Colonic mucosa (tissue), 4 donors: ENCODE measurements at regions not wholly inside any gene's neighbourhood (a gene's known extent, or its start where the extent isn't known, plus 50 kb on each side); places are given as distances from the start of the nearest gene placed in this dataset.

Experiments
- DNase-seq: peaks from one replicate; pipeline ENCODE4 v3.0.0-alpha.2; 2020
- H3K27ac ChIP-seq: fragments of 200-600 bp; one replicate; pipeline ENCODE4 v1.8.0; 2021
- H3K27me3 ChIP-seq: fragments of 200-600 bp; one replicate; pipeline ENCODE4 v1.8.0; 2021
- H3K36me3 ChIP-seq: fragments of 200-600 bp; one replicate; pipeline ENCODE4 v1.8.0; 2021
- H3K4me1 ChIP-seq: fragments of 200-600 bp; one replicate; pipeline ENCODE4 v1.8.0; 2021; ENCODE audit warnings: mild to moderate bottlenecking
- H3K4me3 ChIP-seq: fragments of 200-600 bp; one replicate; pipeline ENCODE4 v1.8.0; 2021
- H3K9ac ChIP-seq, 2 donors: one replicate each; pipeline ENCODE4 v1.7.0; 2013; ENCODE audit warnings: control low read depth in 2 of 2, low read depth in 2 of 2, low read length in 2 of 2
- H3K9me3 ChIP-seq: fragments of 200-600 bp; one replicate; pipeline ENCODE4 v1.8.0; 2021
- intact Hi-C: fragments of 100-400 bp; cut with DNase I; formaldehyde crosslinking; loops from one replicate; pipeline ENCODE4 v1.14.1; 2022
- TF ChIP-seq, protein P1 (sequence below): fragments of 200-600 bp; IDR thresholded peaks from one replicate; pipeline ENCODE4 v1.8.0; 2022; ENCODE audit warnings: antibody characterized with exemption, mild to moderate bottlenecking
- donor health status: healthy.
- donor health status: DM: no; HTN: no; CAD: no.
- donor health status: DM: no; HTN: no; CAD: no.

DNA sequence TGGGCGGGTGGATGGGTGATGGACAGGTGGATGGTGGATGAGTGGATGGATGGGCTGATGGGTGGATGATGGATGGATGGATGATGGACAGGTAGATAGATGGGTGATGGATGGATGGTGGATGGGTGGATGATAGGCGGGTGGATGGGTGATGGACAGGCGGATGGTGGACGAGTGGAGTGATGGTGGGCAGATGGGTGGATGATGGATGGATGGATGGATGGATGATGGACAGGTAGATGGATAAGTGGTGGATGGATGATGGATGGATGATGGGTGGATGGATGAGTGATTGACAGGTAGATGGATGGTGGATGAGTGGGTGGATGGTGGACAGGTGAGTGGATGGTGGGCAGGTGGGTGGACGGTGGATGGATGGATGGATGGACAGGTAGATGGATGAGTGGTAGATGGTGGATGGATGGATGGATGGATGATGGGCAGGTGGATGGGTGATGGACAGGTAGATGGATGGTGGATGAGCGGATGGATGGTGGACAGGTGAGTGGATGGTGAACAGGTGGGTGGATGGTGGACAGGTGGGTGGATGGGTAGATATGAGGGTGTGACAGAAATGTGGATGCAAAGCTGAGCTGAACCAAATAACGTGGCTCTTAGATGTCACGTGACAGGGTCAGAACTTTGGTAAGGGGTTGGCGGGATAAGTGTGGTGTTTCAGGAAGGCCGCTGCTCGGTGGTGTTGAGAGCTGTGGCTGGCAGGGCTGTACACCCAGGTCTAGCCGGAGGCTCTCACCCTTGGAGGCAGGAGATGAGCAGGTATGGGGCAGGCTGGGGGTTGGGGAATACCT lies 234.3 kb upstream of the CIBAR2 start:
- H3K4me3 ChIP-seq = no peak overlapping the region
- no peak overlapping the region for H3K9ac ChIP-seq
- no peak for DNase-seq
- H3K36me3 ChIP-seq = no peaks in the 10 kb centered on the region
- no peaks in the 10 kb centered on the region for H3K27me3 ChIP-seq
- intact Hi-C loops = no loop called here
- H3K9me3 ChIP-seq = no peaks in the 10 kb centered on the region
- TF ChIP-seq, protein P1, sequence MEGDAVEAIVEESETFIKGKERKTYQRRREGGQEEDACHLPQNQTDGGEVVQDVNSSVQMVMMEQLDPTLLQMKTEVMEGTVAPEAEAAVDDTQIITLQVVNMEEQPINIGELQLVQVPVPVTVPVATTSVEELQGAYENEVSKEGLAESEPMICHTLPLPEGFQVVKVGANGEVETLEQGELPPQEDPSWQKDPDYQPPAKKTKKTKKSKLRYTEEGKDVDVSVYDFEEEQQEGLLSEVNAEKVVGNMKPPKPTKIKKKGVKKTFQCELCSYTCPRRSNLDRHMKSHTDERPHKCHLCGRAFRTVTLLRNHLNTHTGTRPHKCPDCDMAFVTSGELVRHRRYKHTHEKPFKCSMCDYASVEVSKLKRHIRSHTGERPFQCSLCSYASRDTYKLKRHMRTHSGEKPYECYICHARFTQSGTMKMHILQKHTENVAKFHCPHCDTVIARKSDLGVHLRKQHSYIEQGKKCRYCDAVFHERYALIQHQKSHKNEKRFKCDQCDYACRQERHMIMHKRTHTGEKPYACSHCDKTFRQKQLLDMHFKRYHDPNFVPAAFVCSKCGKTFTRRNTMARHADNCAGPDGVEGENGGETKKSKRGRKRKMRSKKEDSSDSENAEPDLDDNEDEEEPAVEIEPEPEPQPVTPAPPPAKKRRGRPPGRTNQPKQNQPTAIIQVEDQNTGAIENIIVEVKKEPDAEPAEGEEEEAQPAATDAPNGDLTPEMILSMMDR = no peak
- H3K27ac ChIP-seq = no peak overlapping the region
- no peaks in the 10 kb centered on the region for H3K4me1 ChIP-seq

DNA sequence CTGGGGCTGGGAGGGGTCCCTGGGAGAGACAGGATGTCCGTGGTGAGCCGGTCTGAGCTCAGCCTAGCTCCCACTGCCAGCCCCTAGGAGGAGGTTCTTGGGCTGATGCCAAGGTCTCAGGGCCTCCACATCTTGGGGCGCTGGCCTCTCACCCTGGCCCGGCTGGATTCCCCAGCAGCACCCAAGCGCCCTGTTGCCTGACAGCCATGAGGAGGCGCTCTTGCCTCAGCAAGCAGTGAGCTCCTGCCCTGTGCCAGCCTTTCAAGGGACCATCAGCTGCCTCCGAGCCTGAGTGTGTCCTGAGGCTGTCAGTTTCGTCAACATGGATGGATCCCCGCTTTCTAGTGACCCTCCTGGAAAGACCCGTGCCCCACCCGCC lies 234.9 kb upstream of the CIBAR2 start:
- no peak for DNase-seq
- no peak overlapping the region for H3K27ac ChIP-seq
- intact Hi-C loops = no loop called here
- H3K4me3 ChIP-seq = no peak overlapping the region
- no peaks in the 10 kb centered on the region for H3K9me3 ChIP-seq
- H3K9ac ChIP-seq = no peak overlapping the region
- TF ChIP-seq, protein P1 = no peak
- no peaks in the 10 kb centered on the region for H3K27me3 ChIP-seq
- H3K36me3 ChIP-seq = no peaks in the 10 kb centered on the region
- H3K4me1 ChIP-seq = no peaks in the 10 kb centered on the region

DNA sequence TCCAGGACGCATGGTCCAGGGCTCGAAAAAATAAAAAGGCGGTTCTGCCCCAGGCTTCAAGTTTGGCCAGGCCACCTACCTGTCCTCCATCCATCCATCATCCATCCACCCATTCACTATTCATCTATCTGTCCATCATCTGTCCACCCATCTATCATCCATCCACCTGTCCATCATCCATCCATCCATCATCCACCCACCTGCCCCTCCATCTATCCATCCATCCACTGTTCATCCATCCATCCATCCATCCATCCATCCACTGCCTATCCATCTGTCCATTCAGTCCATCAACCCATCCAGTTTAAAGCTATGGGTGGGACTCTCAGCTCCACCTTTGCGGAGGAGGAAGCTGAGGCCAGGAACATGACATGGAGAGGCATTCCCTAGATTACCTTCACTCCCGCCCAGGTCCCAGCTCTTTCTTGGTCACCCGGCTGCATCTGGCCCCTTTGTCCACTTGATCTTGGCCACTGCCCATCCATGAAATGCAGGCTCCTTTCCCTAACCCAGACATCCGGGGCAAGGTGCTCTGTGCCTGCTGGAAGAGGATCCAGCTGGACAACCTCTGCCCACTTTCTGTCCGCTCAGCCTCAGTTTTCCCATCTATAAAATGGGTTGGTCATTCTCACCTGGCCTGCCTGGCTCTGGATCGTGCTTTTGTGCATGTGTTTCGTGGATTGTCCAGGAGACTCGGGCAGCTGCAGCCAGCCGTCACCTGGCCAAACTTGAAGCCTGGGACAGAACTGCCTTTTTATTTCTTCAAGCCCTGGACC lies 236.0 kb upstream of the CIBAR2 start:
- intact Hi-C loops = no loop called here
- no peak overlapping the region for H3K27ac ChIP-seq

DNA sequence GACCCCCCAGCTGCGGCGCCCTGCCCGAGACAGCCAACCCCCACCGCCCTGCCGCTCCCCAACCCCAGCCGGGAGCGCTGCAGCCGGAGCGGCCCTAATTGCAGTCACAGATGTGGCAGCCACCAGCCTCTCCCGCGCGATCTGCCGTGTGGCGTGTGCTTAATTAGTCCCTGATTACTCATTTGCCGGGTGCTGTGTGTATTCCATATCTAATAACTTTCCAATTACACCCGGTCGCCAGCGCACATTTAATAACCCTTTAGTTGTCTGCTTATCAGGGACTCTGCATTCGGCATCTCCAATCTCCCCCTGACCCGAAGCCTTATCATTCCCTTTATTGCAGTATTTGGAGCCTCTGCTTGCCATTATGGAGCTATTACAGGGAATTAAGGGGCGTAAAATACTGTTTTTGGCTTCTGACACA lies 236.7 kb upstream of the CIBAR2 start:
- Histone ChIP-seq H3K36me3 (no peaks in the 10 kb centered on the region), H3K4me1 (no peaks in the 10 kb centered on the region), H3K27me3 (no peaks in the 10 kb centered on the region), H3K27ac (no peak overlapping the region), H3K4me3 (no peak overlapping the region), H3K9ac (no peak overlapping the region), H3K9me3 (no peaks in the 10 kb centered on the region)
- intact Hi-C loops = no loop called here
- no peak for DNase-seq
- TF ChIP-seq, protein P1 = no peak

More for the DNA sequence above, 236.0 kb upstream of the CIBAR2 start:
- H3K9ac ChIP-seq = no peak overlapping the region
- H3K4me3 ChIP-seq = no peak overlapping the region
- H3K36me3 ChIP-seq = no peaks in the 10 kb centered on the region
- DNase-seq = no peak
- no peaks in the 10 kb centered on the region for H3K27me3 ChIP-seq
- TF ChIP-seq, protein P1 = no peak
- no peaks in the 10 kb centered on the region for H3K9me3 ChIP-seq
- no peaks in the 10 kb centered on the region for H3K4me1 ChIP-seq

DNA sequence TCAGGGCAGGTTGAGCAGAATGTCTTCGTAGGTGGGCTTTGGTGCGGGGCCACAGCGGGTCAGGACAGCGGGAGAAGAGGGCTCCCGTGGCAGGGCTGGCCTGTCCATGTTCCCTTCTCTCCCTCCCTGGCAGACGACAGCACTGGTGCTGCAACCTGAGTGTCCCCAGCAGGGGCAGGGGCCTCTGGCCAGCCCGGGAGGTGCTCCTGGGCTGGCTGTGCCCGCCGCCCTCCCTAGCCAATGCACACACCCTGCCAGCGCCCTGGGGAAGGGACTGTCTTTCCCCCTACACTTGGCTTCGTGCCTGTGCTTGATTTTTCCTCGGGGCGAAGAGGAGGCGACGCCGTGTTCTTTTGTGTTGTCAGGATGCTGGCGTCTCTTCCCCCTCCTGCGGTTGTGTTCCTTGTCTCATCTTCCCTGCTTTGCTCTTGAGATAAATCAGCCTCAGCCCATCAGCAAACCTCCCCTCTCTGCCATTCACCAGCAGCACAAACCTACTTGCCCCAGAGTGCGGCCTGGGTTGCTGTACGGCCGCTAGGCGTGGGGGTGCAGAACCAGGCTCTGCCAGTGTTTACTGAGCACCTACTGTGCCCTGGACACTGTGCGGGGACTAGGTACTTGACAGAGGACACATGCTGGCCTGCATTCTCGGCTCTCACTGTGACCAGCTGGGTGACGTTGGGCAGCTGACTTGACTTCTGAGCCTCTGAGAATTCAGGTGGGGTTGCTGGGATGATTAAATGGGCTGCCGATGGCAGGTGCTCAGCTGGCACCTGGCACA lies 237.3 kb upstream of the CIBAR2 start:
- no peak for DNase-seq
- H3K4me3 ChIP-seq = no peak overlapping the region
- H3K4me1 ChIP-seq = no peaks in the 10 kb centered on the region
- intact Hi-C loops = no loop called here
- H3K27ac ChIP-seq = no peak overlapping the region
- TF ChIP-seq, protein P1 = no peak
- no peaks in the 10 kb centered on the region for H3K9me3 ChIP-seq
- H3K36me3 ChIP-seq = no peaks in the 10 kb centered on the region
- no peak overlapping the region for H3K9ac ChIP-seq
- H3K27me3 ChIP-seq = no peaks in the 10 kb centered on the region
